ENCODE measurements at regions not wholly inside any gene's neighbourhood (a gene's known extent, or its start where the extent isn't known, plus 50 kb on each side); places are given as distances from the start of the nearest gene placed in this dataset.

DNA sequence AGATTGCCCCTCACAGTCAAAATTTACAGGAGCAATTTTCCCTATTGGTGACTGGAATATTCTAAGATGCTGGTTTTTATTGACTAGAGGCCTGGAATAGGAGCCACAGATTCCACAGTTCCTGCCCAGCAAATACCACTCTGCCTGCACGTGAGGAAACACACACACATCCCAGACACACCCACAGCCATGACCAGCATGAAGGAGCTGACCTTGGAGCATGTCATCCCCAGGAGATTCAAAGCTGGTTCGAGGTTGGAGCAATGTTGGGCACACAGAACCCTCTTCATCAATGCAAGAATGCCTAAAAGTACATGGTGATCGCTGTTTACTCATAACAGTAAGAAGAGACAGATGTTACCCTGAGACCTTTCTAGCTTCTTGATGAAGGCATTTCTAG is 244.6 kb upstream of the FOXQ1 start:
- H3K36me3 Mint-ChIP-seq (ENCODE audit: low read depth): no peaks in the 10 kb centered on the region
- peaks cover 16% of the 10 kb centered on the region for H3K27me3 Mint-ChIP-seq (ENCODE audit: low read depth)
- no peak for DNase-seq (ENCODE audit: low spot score)
- no peaks in the 10 kb centered on the region for H3K9me3 Mint-ChIP-seq (ENCODE audit: low read depth)
- no peak overlapping the region for H3K4me3 Mint-ChIP-seq (ENCODE audit: unreplicated experiment)
- H3K27ac Mint-ChIP-seq (ENCODE audit: unreplicated experiment): no peak overlapping the region
- TF ChIP-seq CTCF (IDR thresholded peaks at IDR 0.05): no peak
- no peaks in the 10 kb centered on the region for H3K4me1 Mint-ChIP-seq (ENCODE audit: low read depth)

- H3K36me3 Mint-ChIP-seq (ENCODE audit: low read depth): no peaks in the 10 kb centered on the region
- no peak overlapping the region for H3K4me3 Mint-ChIP-seq (ENCODE audit: unreplicated experiment)
- no peak overlapping the region for H3K27ac Mint-ChIP-seq (ENCODE audit: unreplicated experiment)
- no peak for TF ChIP-seq CTCF (IDR thresholded peaks at IDR 0.05)
- no peak for DNase-seq (ENCODE audit: low spot score)
- peaks cover 18% of the 10 kb centered on the region for H3K27me3 Mint-ChIP-seq (ENCODE audit: low read depth)
- H3K9me3 Mint-ChIP-seq (ENCODE audit: low read depth): no peaks in the 10 kb centered on the region
- H3K4me1 Mint-ChIP-seq (ENCODE audit: low read depth): no peaks in the 10 kb centered on the region
Observed at GRCh38 chr6:1066449-1067090, 245.3 kb upstream of the FOXQ1 start.

GRCh38 chr6:1065986-1066385 is 245.9 kb upstream of the FOXQ1 start:
- H3K27me3 Mint-ChIP-seq (ENCODE audit: low read depth): peaks cover 18% of the 10 kb centered on the region
- H3K27ac Mint-ChIP-seq (ENCODE audit: unreplicated experiment): no peak overlapping the region
- no peaks in the 10 kb centered on the region for H3K9me3 Mint-ChIP-seq (ENCODE audit: low read depth)
- no peaks in the 10 kb centered on the region for H3K4me1 Mint-ChIP-seq (ENCODE audit: low read depth)
- no peak for DNase-seq (ENCODE audit: low spot score)
- TF ChIP-seq CTCF (IDR thresholded peaks at IDR 0.05): no peak
- no peak overlapping the region for H3K4me3 Mint-ChIP-seq (ENCODE audit: unreplicated experiment)
- no peaks in the 10 kb centered on the region for H3K36me3 Mint-ChIP-seq (ENCODE audit: low read depth)

- no peak for DNase-seq (ENCODE audit: low spot score)
- Mint-ChIP-seq H3K27ac (ENCODE audit: unreplicated experiment) (no peak overlapping the region), H3K4me3 (ENCODE audit: unreplicated experiment) (no peak overlapping the region), H3K36me3 (ENCODE audit: low read depth) (no peaks in the 10 kb centered on the region), H3K9me3 (ENCODE audit: low read depth) (no peaks in the 10 kb centered on the region), H3K4me1 (ENCODE audit: low read depth) (no peaks in the 10 kb centered on the region), H3K27me3 (ENCODE audit: low read depth) (peaks cover 27% of the 10 kb centered on the region)
- no peak for TF ChIP-seq CTCF (IDR thresholded peaks at IDR 0.05)
Observed at GRCh38 chr6:1063671-1064355, 248.1 kb upstream of the FOXQ1 start.

- H3K9me3 Mint-ChIP-seq (ENCODE audit: low read depth): no peaks in the 10 kb centered on the region
- H3K4me1 Mint-ChIP-seq (ENCODE audit: low read depth): no peaks in the 10 kb centered on the region
- no peak overlapping the region for H3K27ac Mint-ChIP-seq (ENCODE audit: unreplicated experiment)
- DNase-seq (ENCODE audit: low spot score): no peak
- H3K4me3 Mint-ChIP-seq (ENCODE audit: unreplicated experiment): no peak overlapping the region
- H3K36me3 Mint-ChIP-seq (ENCODE audit: low read depth): no peaks in the 10 kb centered on the region
- no peak for TF ChIP-seq CTCF (IDR thresholded peaks at IDR 0.05)
- peaks cover 25% of the 10 kb centered on the region for H3K27me3 Mint-ChIP-seq (ENCODE audit: low read depth)
Observed at GRCh38 chr6:1062786-1063545, 248.9 kb upstream of the FOXQ1 start.

Measured in chondrocyte (in vitro differentiated cells).